ENCODE measurements at regions not wholly inside any gene's neighbourhood (a gene's known extent, or its start where the extent isn't known, plus 50 kb on each side); places are given as distances from the start of the nearest gene placed in this dataset.
"Not testable (repeated sequence)": the region's sequence is repeated elsewhere in the genome, so short reads cannot be mapped to it uniquely, and the experiment has no call there.

DNA sequence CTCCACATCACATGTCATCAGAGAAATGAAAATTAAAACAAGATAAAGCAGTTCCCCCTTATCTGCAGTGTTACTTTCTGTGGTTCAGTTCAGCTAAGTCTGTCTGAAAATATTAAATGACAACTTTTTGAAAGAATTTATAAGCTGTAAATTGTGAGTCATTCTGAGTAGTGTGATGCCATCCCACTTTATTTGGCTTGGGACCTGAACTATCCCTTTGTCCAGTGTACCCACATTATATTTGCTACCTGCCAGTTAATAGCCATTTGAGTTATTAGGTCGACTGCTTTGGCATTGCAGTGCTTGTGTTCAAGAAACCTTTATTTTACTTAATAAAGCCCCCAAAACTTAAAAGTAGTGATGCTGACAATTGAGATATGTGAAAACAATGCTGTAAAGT, 804.2 kb downstream of the ANKRD7 start:
- TF ChIP-seq, protein P1, sequence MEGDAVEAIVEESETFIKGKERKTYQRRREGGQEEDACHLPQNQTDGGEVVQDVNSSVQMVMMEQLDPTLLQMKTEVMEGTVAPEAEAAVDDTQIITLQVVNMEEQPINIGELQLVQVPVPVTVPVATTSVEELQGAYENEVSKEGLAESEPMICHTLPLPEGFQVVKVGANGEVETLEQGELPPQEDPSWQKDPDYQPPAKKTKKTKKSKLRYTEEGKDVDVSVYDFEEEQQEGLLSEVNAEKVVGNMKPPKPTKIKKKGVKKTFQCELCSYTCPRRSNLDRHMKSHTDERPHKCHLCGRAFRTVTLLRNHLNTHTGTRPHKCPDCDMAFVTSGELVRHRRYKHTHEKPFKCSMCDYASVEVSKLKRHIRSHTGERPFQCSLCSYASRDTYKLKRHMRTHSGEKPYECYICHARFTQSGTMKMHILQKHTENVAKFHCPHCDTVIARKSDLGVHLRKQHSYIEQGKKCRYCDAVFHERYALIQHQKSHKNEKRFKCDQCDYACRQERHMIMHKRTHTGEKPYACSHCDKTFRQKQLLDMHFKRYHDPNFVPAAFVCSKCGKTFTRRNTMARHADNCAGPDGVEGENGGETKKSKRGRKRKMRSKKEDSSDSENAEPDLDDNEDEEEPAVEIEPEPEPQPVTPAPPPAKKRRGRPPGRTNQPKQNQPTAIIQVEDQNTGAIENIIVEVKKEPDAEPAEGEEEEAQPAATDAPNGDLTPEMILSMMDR (IDR thresholded peaks at IDR 0.05; ENCODE audit: control insufficient read depth, extremely low read depth, insufficient read depth): no peak
- no peak for DNase-seq (ENCODE audit: low read depth)
- H3K4me3 ChIP-seq (ENCODE audit: low read depth, low read length): no peak overlapping the region

DNA sequence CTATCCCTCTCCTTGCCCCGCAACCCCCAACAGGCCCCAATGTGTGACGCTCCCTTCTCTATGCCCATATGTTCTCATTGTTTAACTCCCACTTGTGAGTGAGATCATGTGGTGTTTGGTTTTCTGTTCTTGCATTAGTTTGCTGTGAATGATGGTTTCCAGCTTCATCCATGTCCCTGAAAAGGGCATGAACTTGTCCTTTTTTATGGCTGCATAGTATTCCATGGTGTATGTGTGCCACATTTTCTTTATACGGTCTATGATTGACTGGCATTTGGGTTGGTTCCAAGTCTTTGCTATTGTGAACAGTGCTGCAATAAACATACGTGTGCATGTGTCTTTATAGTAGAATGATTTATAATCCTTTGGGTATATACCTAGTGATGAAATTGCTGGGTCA, 807.6 kb downstream of the ANKRD7 start:
- DNase-seq (ENCODE audit: low read depth); H3K4me3 ChIP-seq (ENCODE audit: low read depth, low read length): not testable (repeated sequence)

DNA sequence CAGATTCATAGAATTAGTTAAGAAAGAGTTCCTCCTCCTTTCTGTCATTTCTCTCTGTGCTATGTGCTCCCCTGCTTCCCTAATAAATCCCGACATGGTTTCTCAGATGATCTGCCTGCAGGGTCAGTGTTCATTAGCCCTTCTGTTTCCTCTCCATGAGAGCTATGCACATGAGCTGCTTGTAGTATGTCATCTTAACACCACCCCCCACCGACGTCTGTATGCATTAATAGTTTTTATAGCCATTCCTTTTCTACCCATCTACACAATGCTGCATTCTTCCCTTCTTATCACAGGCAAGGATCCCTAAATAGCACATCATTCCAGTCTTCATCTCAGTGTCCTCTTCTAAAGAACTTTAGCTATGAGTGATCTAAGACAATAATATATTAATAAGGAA, 809.1 kb downstream of the ANKRD7 start:
- TF ChIP-seq, protein P1 (IDR thresholded peaks at IDR 0.05; ENCODE audit: control insufficient read depth, extremely low read depth, insufficient read depth): no peak
- no peak overlapping the region for H3K4me3 ChIP-seq (ENCODE audit: low read depth, low read length)
- no peak for DNase-seq (ENCODE audit: low read depth)

DNA sequence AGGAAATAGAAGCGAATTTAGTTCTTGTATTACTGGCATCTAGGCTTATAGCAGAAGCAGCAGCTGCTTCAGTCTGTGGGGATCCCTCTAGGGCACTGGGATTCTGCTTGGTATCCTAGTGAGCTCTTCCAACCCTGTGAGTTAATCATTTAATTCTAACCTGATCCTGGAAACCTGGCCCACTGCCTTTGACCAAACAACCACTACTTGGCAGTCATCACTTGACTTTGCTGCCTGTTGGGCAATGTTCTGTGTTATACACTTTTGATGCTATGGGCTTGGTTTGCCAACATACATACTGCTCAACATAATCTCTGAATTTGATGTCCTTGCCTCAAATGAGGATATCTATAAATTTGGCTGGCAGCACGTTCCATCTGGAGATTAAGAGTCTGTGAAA, 813.4 kb downstream of the ANKRD7 start:
- TF ChIP-seq, protein P1 (IDR thresholded peaks at IDR 0.05; ENCODE audit: control insufficient read depth, extremely low read depth, insufficient read depth): no peak
- no peak for DNase-seq (ENCODE audit: low read depth)
- no peak overlapping the region for H3K4me3 ChIP-seq (ENCODE audit: low read depth, low read length)

DNA sequence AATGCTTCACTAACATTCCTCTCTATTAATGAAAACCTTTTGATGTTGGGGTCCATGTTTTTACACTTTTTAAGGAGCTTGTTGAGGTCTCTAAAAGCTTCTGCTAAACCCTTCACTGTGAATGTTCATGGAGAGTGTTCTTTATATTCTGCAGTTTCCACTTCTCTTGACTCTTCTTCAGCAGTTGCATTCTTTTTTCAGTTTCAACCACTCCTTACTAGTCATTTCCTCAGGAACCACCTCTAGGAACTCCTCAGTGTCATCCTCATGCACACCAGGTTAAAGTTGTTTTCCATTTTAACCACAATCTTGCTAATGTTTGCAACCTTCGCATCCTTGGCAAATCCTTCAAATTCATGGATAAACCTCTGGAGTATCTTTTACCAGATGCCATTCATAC, 821.6 kb downstream of the ANKRD7 start:
- H3K4me3 ChIP-seq (ENCODE audit: low read depth, low read length): no peak overlapping the region
- no peak for DNase-seq (ENCODE audit: low read depth)
- TF ChIP-seq, protein P1 (IDR thresholded peaks at IDR 0.05; ENCODE audit: control insufficient read depth, extremely low read depth, insufficient read depth): no peak

DNA sequence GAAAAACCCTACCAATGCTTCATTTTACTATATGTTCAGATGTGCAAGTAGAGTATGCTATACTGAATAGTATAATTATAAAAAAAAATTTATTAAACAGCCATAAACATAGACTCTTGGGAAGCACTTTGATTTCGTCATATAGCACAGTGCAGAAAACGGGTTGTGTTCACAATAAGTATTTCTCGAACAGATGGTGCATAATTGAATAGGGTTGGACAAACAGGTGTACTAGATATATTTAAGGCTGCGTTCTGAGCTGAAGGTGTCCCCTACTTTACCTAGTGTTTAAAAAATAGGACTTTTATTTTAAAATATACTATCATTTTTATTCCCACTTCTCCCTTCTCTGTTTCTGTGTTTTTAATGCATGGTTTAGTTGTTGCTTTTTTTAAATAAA, 841.5 kb downstream of the ANKRD7 start:
- TF ChIP-seq, protein P1 (IDR thresholded peaks at IDR 0.05; ENCODE audit: control insufficient read depth, extremely low read depth, insufficient read depth): no peak
- DNase-seq (ENCODE audit: low read depth): no peak
- no peak overlapping the region for H3K4me3 ChIP-seq (ENCODE audit: low read depth, low read length)

DNA sequence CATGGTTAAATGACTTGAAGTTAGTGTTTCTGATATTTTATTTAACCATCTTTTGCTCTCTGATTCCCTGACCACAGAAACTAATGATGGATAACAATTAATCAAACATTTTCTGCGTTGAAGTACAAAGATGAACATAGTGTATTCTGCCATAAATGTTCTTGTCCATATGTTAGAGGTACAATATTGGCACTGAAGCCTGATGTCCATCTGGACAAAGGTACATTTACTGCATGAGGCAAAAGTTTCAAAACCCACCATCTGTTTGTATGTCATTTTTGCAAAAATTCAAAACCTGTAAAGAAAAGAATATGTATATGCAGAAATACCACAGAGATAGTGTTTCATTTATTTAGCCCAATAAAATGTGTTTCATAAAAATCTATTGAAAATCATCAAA, 861.5 kb downstream of the ANKRD7 start:
- DNase-seq (ENCODE audit: low read depth): no peak
- no peak overlapping the region for H3K4me3 ChIP-seq (ENCODE audit: low read depth, low read length)
- TF ChIP-seq, protein P1 (IDR thresholded peaks at IDR 0.05; ENCODE audit: control insufficient read depth, extremely low read depth, insufficient read depth): no peak

DNA sequence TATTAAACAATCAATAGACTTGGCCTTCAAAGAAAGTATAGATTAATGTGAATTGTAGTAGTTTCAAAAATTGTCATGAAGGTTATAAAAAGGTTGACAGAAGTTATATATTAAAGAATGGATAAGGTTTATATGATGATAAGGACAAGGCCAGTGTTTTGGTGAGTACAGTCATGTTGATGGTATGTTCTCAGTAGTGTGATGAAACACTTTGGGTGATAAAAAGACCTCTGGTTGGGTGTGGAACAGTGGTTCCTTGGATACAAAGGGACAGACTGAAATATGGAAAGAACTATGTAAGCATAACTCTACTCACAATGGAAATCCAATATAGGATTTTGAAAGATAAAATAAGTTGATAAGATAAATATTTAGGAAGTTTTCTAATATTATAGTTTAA, 866.3 kb downstream of the ANKRD7 start:
- TF ChIP-seq, protein P1 (IDR thresholded peaks at IDR 0.05; ENCODE audit: control insufficient read depth, extremely low read depth, insufficient read depth): no peak
- H3K4me3 ChIP-seq (ENCODE audit: low read depth, low read length): no peak overlapping the region
- DNase-seq (ENCODE audit: low read depth): no peak

Data from LNCaP clone FGC (cell line).